Peyer's patch (tissue), 4 donors: ENCODE measurements at regions not wholly inside any gene's neighbourhood (a gene's known extent, or its start where the extent isn't known, plus 50 kb on each side); places are given as distances from the start of the nearest gene placed in this dataset.
"Not testable (repeated sequence)": the region's sequence is repeated elsewhere in the genome, so short reads cannot be mapped to it uniquely, and the experiment has no call there.

Source experiments
- DNase-seq, 3 donors: peaks; one replicate each; pipeline ENCODE4 v3.0.0-alpha.2; 2017 to 2019
- H3K27ac ChIP-seq, 4 donors: fragments of 200-600 bp; sonication (generic); one replicate each; pipeline ENCODE4 v1.5.1; 2016 to 2019
- H3K27me3 ChIP-seq, 2 donors: fragments of 200-600 bp; sonication (generic); one replicate each; pipeline ENCODE4 v1.5.1; 2019
- H3K36me3 ChIP-seq, 3 donors: fragments of 200-600 bp; sonication (generic); one replicate each; pipeline ENCODE4 v1.5.1; 2016 to 2019
- H3K4me1 ChIP-seq, 4 donors: fragments of 200-600 bp; sonication (generic); one replicate each; pipeline ENCODE4 v1.5.1; 2016 to 2019
- H3K4me3 ChIP-seq, 4 donors: fragments of 200-600 bp; sonication (generic); 1 replicate in 3 of 4; 2 replicates in 1 of 4; pipeline ENCODE4 v1.5.1; 2016 to 2019; ENCODE audit warnings: mild to moderate bottlenecking in 1 of 4
- H3K9me3 ChIP-seq, 4 donors: fragments of 200-600 bp; sonication (generic); one replicate each; pipeline ENCODE4 v1.5.1; 2016 to 2019; ENCODE audit warnings: mild to moderate bottlenecking in 1 of 4
- CTCF ChIP-seq, 6 experiments: fragments of 450-650 bp in 4 of 6; fragments of 200-600 bp in 2 of 6; sonication (generic) in 1 of 6; IDR thresholded peaks; one replicate each; pipeline ENCODE4 v1.5.1; 2017 to 2019; ENCODE audit warnings: antibody characterized with exemption in 6 of 6, mild to moderate bottlenecking in 3 of 6, moderate library complexity in 1 of 6
- POLR2A ChIP-seq, 2 donors: fragments of 450-650 bp; IDR thresholded peaks; one replicate each; pipeline ENCODE4 v1.5.1; 2017; ENCODE audit warnings: antibody characterized with exemption in 2 of 2, mild to moderate bottlenecking in 2 of 2, moderate library complexity in 2 of 2

- Histone ChIP-seq H3K36me3 (no peaks in the 10 kb centered on the region), H3K27ac (peak overlapping the region in 3 of 4 donors; percentile 30 to 88 (median 77)), H3K27me3 (no peaks in the 10 kb centered on the region), H3K9me3 (no peaks in the 10 kb centered on the region), H3K4me3 (peak overlapping the region in 2 of 4 donors; percentile 47 to 57), H3K4me1 (no peaks in the 10 kb centered on the region)
- TF ChIP-seq POLR2A (IDR thresholded peaks at IDR 0.05) (no peak), CTCF (IDR thresholded peaks at IDR 0.05) (no peak)
- peak; percentile 16 to 42 (median 39) for DNase-seq
Observed at GRCh38 chr14:105857220-105857825, 330.9 kb downstream of the TMEM121 start.

GRCh38 chr14:105857826-105858675 lies 331.7 kb downstream of the TMEM121 start:
- H3K4me3 ChIP-seq: peak overlapping the region in 2 of 4 donors; percentile 47 to 57
- H3K27ac ChIP-seq: peak overlapping the region in 3 of 4 donors; percentile 30 to 88 (median 77)
- no peaks in the 10 kb centered on the region for H3K9me3 ChIP-seq
- H3K27me3 ChIP-seq: no peaks in the 10 kb centered on the region
- no peak for TF ChIP-seq POLR2A (IDR thresholded peaks at IDR 0.05)
- no peak for TF ChIP-seq CTCF (IDR thresholded peaks at IDR 0.05)
- no peaks in the 10 kb centered on the region for H3K4me1 ChIP-seq
- DNase-seq: peak; percentile 17 to 53 (median 35)
- no peaks in the 10 kb centered on the region for H3K36me3 ChIP-seq

- no peaks in the 10 kb centered on the region for H3K27me3 ChIP-seq
- H3K9me3 ChIP-seq: no peaks in the 10 kb centered on the region
- H3K36me3 ChIP-seq: no peaks in the 10 kb centered on the region
- H3K4me3 ChIP-seq: peak overlapping the region in 2 of 4 donors; percentile 47 to 57
- DNase-seq: peak in 2 of 3 donors; percentile 7 to 41
- H3K4me1 ChIP-seq: no peaks in the 10 kb centered on the region
- H3K27ac ChIP-seq: peak overlapping the region in 2 of 4 donors; percentile 77 to 88
- no peak for TF ChIP-seq CTCF (IDR thresholded peaks at IDR 0.05)
- TF ChIP-seq POLR2A (IDR thresholded peaks at IDR 0.05): no peak
Observed at GRCh38 chr14:105858676-105859025, 332.3 kb downstream of the TMEM121 start.

- H3K4me1 ChIP-seq, H3K9me3 ChIP-seq, H3K27me3 ChIP-seq, H3K36me3 ChIP-seq: not testable (repeated sequence)
- Histone ChIP-seq H3K4me3 (peak overlapping the region in 2 of 4 donors; percentile 47 to 57), H3K27ac (peak overlapping the region in 2 of 4 donors; percentile 77 to 88)
- peak in 2 of 3 donors; percentile 25 to 40 for DNase-seq
Observed at GRCh38 chr14:105859073-105859716, 332.8 kb downstream of the TMEM121 start.

- TF ChIP-seq CTCF (IDR thresholded peaks at IDR 0.05) (no peak), POLR2A (IDR thresholded peaks at IDR 0.05) (no peak)
- H3K27ac ChIP-seq: peak overlapping the region in 2 of 4 donors; percentile 77 to 88
- no peaks in the 10 kb centered on the region for H3K9me3 ChIP-seq
- no peaks in the 10 kb centered on the region for H3K4me1 ChIP-seq
- H3K4me3 ChIP-seq: peak overlapping the region in 3 of 4 donors; percentile 3 to 57 (median 47)
- peak; percentile 16 to 47 (median 44) for DNase-seq
- H3K36me3 ChIP-seq: no peaks in the 10 kb centered on the region
- no peaks in the 10 kb centered on the region for H3K27me3 ChIP-seq
Observed at GRCh38 chr14:105859717-105860614, 333.6 kb downstream of the TMEM121 start.
